C1 segment of cervical spinal cord (tissue), 14 donors: ENCODE measurements at regions not wholly inside any gene's neighbourhood (a gene's known extent, or its start where the extent isn't known, plus 50 kb on each side); places are given as distances from the start of the nearest gene placed in this dataset.
A peak's percentile ranks its signal among the peaks of the same experiment; 100 is the strongest.

Experiments used
- DNase-seq, 14 donors: peaks; one replicate each; lab custom pipeline; 2025; lab: John Stamatoyannopoulos, UW

- DNase-seq, result no peak
These were observed 177.2 kb upstream of the TUT7 start for GRCh38 chr9:86531273-86531970.

- DNase-seq, result no peak
These were observed 175.5 kb upstream of the TUT7 start for GRCh38 chr9:86529496-86530275.

GRCh38 chr9:86526021-86526420, 171.8 kb upstream of the TUT7 start:
- DNase-seq, result no peak

GRCh38 chr9:86525182-86525581, 171.0 kb upstream of the TUT7 start:
- DNase-seq, result no peak

- peak in 1 of 14 donors; percentile 3 for DNase-seq
These were observed 167.8 kb upstream of the TUT7 start for GRCh38 chr9:86521977-86522376.

GRCh38 chr9:86521322-86521721, 167.1 kb upstream of the TUT7 start:
- DNase-seq, result no peak

- DNase-seq, result no peak
These were observed 164.9 kb upstream of the TUT7 start for GRCh38 chr9:86519066-86519615.

GRCh38 chr9:86517475-86517874, 163.3 kb upstream of the TUT7 start:
- no peak for DNase-seq

GRCh38 chr9:86516564-86516963, 162.4 kb upstream of the TUT7 start:
- DNase-seq, result no peak

- DNase-seq, result no peak
These were observed 161.0 kb upstream of the TUT7 start for GRCh38 chr9:86515221-86515620.

GRCh38 chr9:86513429-86513828, 159.2 kb upstream of the TUT7 start:
- no peak for DNase-seq

GRCh38 chr9:86512929-86513328, 158.7 kb upstream of the TUT7 start:
- DNase-seq, result no peak

GRCh38 chr9:86511614-86512360, 157.6 kb upstream of the TUT7 start:
- no peak for DNase-seq

- DNase-seq, result no peak
These were observed 154.1 kb upstream of the TUT7 start for GRCh38 chr9:86508208-86508903.

GRCh38 chr9:86507212-86507630, 153.0 kb upstream of the TUT7 start:
- DNase-seq, result no peak

- DNase-seq, result no peak
These were observed 149.7 kb upstream of the TUT7 start for GRCh38 chr9:86503942-86504341.

GRCh38 chr9:86503314-86503713, 149.1 kb upstream of the TUT7 start:
- no peak for DNase-seq

- DNase-seq, result no peak
These were observed 146.6 kb upstream of the TUT7 start for GRCh38 chr9:86500667-86501435.

- DNase-seq, result no peak
These were observed 145.8 kb upstream of the TUT7 start for GRCh38 chr9:86500031-86500430.

GRCh38 chr9:86494644-86495111, 140.5 kb upstream of the TUT7 start:
- DNase-seq, result no peak
